Activated CD4-positive, CD25-positive, alpha-beta regulatory T cell (primary cell): ENCODE measurements at regions not wholly inside any gene's neighbourhood (a gene's known extent, or its start where the extent isn't known, plus 50 kb on each side); places are given as distances from the start of the nearest gene placed in this dataset.
"Not testable (repeated sequence)": the region's sequence is repeated elsewhere in the genome, so short reads cannot be mapped to it uniquely, and the experiment has no call there.

Experiments
- DNase-seq, 4 experiments: peaks; one replicate each; lab custom pipeline; 2025; lab: John Stamatoyannopoulos, UW

DNA sequence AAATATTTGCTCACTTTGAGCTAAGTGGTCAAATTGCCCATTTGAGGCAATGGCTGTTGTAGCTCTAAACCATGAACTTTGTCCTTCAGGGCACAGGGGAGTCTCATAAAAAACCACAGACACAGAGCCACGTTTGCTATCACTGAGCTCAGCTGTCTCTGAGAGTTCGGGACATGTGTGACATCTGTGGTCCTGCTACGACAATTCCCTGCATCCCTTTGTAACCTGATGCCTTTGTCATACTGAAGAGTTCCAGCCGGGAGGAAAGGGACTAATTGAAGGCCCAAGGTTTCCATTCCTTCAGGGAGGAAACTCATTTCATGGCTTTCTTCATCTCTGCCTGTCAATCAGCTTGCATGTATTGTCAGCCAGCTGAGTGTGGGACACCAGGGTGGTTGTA lies 599.4 kb upstream of the CDH5 start:
- DNase-seq: no peak

DNA sequence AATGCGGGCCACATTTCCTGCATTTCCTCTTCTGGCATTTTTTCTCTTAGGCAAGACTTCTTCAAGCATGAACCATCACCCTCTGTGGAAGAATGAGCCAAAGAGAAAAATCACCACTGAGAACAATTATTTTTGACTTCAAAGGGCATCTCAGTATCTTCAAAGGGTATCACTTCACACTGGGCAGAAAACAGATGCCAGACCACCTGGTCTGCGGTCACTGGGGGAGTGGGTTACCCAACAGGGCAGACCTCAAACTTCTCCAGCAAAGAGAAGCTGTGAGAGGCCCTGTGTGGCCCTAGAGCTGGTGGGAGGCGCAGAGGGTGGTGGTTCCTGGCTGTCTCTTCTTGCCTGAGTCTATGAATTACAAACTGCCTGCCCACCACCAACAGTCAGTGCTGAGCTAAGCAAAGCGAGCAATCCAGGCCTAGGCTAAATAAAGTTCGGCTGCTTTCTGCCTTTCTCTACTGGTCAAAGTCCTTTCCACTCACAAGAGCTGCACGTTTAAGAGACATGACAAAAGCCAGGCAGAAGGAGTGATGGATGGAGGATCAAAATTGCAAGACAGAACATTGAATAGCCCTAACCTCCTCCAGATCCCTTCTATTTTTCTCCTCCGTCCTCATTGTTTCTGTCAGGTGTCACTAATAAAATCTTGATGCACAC lies 602.7 kb upstream of the CDH5 start:
- DNase-seq: no peak

- no peak for DNase-seq
Observed at GRCh38 chr16:65760874-65761273, 605.6 kb upstream of the CDH5 start.

- no peak for DNase-seq
Observed at GRCh38 chr16:65758620-65759019, 607.9 kb upstream of the CDH5 start.

DNA sequence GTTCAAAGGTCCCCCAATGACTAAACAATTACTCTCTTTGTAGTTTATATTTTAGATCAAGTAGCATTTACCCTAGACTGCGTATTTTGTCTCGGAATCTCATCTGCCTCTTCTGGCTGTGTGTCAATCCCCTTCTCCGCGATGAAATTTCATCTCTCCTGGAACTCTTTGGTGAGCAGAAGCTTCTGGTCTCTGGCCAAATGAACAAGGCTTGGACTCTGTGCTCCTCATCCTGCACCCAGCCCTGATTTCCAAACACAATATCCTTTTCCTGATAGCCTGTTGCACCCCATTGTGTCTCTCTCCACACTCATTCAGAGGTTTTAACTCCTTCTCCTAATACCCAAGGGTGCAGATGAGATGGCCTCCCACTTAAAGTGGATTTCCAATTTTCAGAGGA lies 609.4 kb upstream of the CDH5 start:
- DNase-seq: no peak

- DNase-seq: no peak
Observed at GRCh38 chr16:65756163-65756562, 610.3 kb upstream of the CDH5 start.

- DNase-seq: no peak
Observed at GRCh38 chr16:65754820-65755691, 611.4 kb upstream of the CDH5 start.

DNA sequence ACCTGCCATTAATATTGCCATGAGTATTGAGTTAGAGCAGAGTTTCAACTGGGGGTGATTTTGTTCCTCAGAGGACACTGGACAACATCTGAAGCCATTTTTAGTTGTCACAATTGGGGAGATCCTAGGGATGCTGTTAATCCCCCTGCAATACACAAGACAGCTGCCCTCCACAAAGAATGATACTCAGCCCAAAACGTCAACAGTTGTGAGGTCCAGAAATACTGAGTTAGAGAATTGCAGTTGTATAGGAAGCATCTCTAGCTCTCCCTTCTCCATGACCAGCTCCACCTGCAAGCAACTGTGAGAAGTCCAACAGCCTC lies 614.0 kb upstream of the CDH5 start:
- no peak for DNase-seq

GRCh38 chr16:65751622-65752521 lies 614.6 kb upstream of the CDH5 start:
- DNase-seq: no peak

- DNase-seq: no peak
Observed at GRCh38 chr16:65749506-65749905, 617.0 kb upstream of the CDH5 start.

DNA sequence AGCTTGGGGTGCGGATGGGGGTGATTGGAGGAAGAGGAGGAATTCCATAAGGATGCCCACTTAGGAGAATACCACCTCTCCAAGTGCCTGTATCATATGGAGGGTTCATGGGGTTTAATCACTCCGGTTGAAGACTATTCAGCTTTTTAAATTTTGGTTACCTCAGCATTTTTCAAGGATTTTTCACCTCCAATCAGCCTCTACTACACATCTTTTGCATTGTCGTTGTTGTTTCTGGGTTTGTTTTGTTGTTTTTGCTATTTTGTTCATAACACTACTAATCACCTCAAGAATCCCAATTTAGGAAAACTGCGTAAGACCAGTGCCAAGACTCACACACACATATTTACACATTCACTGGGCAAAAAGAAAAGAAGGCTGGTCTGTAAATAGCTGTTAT lies 619.5 kb upstream of the CDH5 start:
- no peak for DNase-seq

DNA sequence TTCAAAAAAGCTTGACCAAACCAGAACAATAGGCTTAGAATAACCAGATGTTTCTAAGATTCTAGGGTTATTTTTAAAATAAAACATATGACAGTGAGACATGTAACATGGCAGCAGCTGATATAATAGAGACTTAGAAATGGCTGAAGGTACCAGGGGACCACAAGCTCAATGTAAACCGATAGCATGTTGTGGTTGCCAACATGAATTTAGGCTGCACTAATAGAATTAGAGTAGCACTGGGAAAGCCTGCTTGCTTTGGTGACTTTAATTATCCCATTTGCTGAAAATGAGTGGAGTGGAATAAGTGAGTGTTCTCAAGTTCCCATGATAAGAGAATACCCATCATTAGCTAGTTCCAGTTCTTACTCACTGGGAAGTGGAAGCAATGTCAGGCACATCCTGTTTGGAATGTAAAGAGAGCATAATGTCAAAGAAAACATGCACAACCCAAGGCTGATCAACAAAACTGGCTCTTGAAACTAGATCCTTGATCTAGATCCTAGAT lies 621.2 kb upstream of the CDH5 start:
- no peak for DNase-seq

DNA sequence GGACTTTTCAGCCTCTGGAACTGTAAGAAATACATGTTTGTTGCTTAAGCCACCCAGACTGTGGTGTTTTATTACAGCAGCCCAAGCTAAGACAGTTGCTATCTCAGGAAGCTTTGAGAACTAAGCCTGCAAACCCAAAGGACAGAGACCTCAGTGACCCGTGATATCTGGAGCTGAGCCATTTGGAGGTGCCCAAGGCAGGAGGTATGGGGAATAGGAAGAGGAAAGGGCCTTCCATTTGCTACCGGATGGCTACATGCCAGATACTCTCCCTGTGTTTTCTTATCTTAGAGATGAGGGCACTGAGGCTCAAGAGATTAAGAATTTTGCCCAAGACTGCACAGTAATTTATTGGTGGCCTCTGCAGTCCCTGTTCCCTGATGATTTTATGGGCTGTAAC lies 622.1 kb upstream of the CDH5 start:
- DNase-seq: no peak

- no peak for DNase-seq
Observed at GRCh38 chr16:65743558-65743957, 621.7 kb upstream of the CDH11 start.

- no peak for DNase-seq
Observed at GRCh38 chr16:65740711-65741110, 618.8 kb upstream of the CDH11 start.

- no peak for DNase-seq
Observed at GRCh38 chr16:65739518-65739917, 617.7 kb upstream of the CDH11 start.

DNA sequence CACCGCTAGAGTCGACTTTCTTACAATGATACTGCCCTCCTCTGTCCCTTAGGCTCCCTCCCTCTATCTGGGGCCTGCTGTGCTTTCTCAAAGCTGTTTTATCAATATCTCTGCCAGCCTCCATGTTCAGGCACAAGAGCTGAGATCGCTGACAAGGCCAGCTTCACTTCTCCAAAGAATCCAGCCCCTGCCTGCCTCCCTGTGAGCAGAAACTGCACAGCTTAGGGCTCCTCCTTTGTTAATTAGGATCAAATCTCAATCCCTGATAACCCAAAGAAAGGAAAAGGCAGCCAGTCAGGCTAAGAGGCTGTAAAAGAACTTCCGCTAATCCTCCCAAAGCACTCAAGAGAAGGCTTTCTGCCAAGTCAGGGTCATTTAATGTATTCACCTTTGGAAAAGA lies 616.0 kb upstream of the CDH11 start:
- DNase-seq: no peak

GRCh38 chr16:65735615-65736014 lies 613.8 kb upstream of the CDH11 start:
- not testable (repeated sequence) for DNase-seq

- no peak for DNase-seq
Observed at GRCh38 chr16:65733721-65734120, 611.9 kb upstream of the CDH11 start.

DNA sequence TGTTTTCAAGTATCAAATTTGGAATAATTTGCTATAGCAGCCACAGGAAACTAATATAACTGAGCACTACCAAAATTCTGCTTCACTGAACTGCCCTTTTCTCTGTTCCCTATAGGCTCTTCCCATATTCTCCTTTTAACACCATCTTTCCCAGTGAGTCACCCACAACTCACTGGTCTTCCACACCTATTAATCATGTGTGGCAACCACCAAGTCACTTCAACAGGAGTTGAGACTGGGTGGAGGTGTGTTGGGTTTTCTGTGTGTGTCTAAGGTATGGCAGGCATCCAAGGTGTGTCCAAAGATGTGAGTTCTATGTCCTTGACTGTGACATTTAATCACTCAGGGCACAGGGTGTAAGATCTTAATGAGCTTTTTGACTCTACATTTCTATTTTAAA lies 610.0 kb upstream of the CDH11 start:
- DNase-seq: no peak

DNA sequence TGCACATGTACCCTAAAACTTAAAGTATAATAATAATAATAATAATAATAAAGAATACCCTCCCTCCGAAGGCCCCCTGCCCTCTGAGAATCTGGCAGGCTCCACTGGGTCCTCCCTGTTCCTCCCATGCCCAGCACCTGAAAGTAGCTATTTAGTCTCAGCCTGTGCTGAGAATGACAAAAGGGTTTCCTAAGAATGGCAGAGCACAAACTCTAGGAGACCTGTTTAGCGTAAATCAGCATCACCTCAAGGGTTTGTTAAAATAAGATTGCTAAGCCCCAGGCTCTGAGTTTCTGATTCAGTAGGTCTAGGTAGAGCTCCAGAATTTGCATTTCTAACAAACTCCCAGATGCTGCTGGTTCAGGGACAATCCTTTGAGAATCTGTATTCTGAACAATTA lies 606.8 kb upstream of the CDH11 start:
- DNase-seq: no peak

DNA sequence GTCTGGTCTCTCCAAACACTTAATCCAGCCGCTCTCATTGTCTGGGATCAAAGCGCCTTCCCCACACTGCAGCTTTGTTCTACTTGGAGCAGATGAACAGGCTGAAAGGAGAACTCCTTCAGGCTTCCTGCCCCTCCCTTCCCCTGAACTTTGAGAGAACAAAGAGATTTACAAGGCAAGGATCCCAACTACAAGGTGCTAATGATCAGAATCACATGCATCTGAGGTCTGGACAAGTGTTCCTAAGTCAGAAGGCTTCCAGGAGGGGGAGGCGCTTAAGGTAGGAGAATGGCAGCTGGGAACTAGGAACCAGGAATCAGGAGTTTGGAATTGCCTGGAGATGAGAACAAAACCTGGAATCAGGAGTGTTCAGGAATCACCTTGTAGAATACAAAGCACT lies 606.3 kb upstream of the CDH11 start:
- no peak for DNase-seq
